ENCODE measurements at regions not wholly inside any gene's neighbourhood (a gene's known extent, or its start where the extent isn't known, plus 50 kb on each side); places are given as distances from the start of the nearest gene placed in this dataset.

DNA sequence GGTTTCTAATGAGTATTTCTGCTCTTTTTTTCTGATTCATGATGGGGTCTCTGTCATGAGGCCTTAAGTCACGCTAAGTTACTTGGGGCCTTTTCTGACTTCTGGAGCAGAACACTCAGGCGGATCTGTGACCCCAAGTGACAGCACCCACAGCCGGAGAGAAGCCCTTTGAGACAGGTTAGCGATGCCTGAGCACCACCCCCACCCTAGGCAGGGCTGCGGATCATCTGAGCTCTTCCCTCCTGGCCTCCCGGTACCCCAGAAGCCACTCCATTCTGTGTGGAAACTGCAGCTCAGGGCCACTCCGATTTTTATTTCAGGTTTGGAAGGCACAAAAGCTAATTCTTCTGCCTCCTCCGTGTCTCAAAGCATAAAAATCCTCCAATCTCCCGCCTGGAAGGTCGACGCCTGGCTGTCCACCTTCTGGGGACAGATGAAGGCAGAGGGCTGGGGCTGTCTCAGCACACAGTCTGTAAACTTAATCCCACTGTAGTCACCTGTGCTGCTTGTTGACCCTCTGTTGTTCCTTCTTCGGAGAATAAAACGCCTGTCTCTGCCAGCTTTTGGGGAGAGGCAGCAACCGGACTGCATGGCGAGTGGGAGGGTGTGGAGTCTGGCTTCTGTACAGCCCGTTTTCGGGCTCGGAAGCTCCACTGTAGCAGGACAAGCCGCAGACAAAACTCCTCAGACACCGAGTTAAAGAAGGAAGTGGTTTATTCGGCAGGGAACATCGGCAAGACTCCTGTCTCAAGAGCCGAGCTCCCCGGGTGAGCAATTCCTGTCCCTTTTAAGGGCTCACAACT lies 88.8 kb downstream of the SPRY4 start (continued):
- TF ChIP-seq, protein P1, sequence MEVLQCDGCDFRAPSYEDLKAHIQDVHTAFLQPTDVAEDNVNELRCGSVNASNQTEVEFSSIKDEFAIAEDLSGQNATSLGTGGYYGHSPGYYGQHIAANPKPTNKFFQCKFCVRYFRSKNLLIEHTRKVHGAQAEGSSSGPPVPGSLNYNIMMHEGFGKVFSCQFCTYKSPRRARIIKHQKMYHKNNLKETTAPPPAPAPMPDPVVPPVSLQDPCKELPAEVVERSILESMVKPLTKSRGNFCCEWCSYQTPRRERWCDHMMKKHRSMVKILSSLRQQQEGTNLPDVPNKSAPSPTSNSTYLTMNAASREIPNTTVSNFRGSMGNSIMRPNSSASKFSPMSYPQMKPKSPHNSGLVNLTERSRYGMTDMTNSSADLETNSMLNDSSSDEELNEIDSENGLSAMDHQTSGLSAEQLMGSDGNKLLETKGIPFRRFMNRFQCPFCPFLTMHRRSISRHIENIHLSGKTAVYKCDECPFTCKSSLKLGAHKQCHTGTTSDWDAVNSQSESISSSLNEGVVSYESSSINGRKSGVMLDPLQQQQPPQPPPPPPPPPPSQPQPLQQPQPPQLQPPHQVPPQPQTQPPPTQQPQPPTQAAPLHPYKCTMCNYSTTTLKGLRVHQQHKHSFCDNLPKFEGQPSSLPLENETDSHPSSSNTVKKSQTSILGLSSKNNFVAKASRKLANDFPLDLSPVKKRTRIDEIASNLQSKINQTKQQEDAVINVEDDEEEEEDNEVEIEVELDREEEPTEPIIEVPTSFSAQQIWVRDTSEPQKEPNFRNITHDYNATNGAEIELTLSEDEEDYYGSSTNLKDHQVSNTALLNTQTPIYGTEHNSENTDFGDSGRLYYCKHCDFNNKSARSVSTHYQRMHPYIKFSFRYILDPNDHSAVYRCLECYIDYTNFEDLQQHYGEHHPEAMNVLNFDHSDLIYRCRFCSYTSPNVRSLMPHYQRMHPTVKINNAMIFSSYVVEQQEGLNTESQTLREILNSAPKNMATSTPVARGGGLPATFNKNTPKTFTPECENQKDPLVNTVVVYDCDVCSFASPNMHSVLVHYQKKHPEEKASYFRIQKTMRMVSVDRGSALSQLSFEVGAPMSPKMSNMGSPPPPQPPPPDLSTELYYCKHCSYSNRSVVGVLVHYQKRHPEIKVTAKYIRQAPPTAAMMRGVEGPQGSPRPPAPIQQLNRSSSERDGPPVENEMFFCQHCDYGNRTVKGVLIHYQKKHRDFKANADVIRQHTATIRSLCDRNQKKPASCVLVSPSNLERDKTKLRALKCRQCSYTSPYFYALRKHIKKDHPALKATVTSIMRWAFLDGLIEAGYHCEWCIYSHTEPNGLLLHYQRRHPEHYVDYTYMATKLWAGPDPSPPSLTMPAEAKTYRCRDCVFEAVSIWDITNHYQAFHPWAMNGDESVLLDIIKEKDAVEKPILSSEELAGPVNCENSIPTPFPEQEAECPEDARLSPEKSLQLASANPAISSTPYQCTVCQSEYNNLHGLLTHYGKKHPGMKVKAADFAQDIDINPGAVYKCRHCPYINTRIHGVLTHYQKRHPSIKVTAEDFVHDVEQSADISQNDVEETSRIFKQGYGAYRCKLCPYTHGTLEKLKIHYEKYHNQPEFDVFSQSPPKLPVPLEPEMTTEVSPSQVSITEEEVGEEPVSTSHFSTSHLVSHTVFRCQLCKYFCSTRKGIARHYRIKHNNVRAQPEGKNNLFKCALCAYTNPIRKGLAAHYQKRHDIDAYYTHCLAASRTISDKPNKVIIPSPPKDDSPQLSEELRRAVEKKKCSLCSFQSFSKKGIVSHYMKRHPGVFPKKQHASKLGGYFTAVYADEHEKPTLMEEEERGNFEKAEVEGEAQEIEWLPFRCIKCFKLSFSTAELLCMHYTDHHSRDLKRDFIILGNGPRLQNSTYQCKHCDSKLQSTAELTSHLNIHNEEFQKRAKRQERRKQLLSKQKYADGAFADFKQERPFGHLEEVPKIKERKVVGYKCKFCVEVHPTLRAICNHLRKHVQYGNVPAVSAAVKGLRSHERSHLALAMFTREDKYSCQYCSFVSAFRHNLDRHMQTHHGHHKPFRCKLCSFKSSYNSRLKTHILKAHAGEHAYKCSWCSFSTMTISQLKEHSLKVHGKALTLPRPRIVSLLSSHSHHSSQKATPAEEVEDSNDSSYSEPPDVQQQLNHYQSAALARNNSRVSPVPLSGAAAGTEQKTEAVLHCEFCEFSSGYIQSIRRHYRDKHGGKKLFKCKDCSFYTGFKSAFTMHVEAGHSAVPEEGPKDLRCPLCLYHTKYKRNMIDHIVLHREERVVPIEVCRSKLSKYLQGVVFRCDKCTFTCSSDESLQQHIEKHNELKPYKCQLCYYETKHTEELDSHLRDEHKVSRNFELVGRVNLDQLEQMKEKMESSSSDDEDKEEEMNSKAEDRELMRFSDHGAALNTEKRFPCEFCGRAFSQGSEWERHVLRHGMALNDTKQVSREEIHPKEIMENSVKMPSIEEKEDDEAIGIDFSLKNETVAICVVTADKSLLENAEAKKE (CRISPR knock-in tag; IDR thresholded peaks at IDR 0.05): no peak
- TF ChIP-seq, protein P2, sequence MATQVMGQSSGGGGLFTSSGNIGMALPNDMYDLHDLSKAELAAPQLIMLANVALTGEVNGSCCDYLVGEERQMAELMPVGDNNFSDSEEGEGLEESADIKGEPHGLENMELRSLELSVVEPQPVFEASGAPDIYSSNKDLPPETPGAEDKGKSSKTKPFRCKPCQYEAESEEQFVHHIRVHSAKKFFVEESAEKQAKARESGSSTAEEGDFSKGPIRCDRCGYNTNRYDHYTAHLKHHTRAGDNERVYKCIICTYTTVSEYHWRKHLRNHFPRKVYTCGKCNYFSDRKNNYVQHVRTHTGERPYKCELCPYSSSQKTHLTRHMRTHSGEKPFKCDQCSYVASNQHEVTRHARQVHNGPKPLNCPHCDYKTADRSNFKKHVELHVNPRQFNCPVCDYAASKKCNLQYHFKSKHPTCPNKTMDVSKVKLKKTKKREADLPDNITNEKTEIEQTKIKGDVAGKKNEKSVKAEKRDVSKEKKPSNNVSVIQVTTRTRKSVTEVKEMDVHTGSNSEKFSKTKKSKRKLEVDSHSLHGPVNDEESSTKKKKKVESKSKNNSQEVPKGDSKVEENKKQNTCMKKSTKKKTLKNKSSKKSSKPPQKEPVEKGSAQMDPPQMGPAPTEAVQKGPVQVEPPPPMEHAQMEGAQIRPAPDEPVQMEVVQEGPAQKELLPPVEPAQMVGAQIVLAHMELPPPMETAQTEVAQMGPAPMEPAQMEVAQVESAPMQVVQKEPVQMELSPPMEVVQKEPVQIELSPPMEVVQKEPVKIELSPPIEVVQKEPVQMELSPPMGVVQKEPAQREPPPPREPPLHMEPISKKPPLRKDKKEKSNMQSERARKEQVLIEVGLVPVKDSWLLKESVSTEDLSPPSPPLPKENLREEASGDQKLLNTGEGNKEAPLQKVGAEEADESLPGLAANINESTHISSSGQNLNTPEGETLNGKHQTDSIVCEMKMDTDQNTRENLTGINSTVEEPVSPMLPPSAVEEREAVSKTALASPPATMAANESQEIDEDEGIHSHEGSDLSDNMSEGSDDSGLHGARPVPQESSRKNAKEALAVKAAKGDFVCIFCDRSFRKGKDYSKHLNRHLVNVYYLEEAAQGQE (IDR thresholded peaks at IDR 0.05; ENCODE audit: unreplicated experiment): no peak
- no peak for TF ChIP-seq STAT1 (IDR thresholded peaks at IDR 0.05; ENCODE audit: unreplicated experiment)

Measured in GM23338 (cell line).